ENCODE measurements at regions not wholly inside any gene's neighbourhood (a gene's known extent, or its start where the extent isn't known, plus 50 kb on each side); places are given as distances from the start of the nearest gene placed in this dataset.
"Not testable (repeated sequence)": the region's sequence is repeated elsewhere in the genome, so short reads cannot be mapped to it uniquely, and the experiment has no call there.

GRCh38 chr2:16102976-16103380, 162.6 kb downstream of the MYCN start:
- no peak for DNase-seq (ENCODE audit: extremely low read depth in 1 of 2, low read depth in 1 of 2)

GRCh38 chr2:16102358-16102975, 162.1 kb downstream of the MYCN start:
- DNase-seq (ENCODE audit: extremely low read depth in 1 of 2, low read depth in 1 of 2) = no peak

DNA sequence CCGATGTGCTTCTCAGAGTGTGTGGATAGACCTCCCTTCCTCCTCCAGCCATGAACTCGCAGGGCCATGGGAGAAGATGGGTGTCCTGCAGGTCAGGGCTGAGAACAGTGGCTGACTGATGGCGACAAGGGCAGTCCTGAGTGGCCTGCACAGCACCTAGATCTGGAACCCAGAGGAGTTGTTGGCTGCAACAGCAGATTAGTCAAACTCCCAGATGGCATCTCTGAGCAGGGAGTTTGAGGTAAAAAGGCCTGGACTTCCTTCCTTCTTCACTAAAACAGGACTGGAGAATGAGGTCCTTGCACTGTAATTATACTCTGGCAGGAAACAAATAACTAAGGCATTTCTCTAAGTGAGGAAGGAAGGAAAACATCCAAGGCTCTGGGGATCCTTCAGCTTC, 160.8 kb downstream of the MYCN start:
- no peak for DNase-seq (ENCODE audit: extremely low read depth in 1 of 2, low read depth in 1 of 2)

DNA sequence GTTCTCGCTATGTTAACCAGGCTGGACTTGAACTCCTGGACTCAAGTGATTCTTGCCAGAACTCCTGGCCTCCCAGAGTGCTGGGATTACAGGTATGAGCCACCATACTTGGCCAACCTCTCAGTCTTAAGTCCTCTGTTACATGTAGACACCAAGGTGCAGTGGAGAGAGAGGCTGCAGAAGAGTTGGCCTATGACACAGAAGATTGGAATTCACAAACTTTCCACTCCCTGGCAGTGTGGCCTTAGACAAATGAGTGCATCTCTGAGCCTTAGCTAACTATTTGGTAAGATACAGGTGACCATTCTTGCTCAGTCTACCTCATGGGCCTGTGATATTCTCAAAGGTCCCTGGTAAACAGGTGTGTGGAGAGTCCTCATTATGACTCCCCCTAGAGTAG, 159.7 kb downstream of the MYCN start:
- no peak for DNase-seq (ENCODE audit: extremely low read depth in 1 of 2, low read depth in 1 of 2)

- no peak for DNase-seq (ENCODE audit: extremely low read depth in 1 of 2, low read depth in 1 of 2)
Observed at GRCh38 chr2:16099326-16099725, 159.0 kb downstream of the MYCN start.

- no peak for DNase-seq (ENCODE audit: extremely low read depth in 1 of 2, low read depth in 1 of 2)
Observed at GRCh38 chr2:16096962-16097361, 156.6 kb downstream of the MYCN start.

GRCh38 chr2:16095483-16095882, 155.1 kb downstream of the MYCN start:
- DNase-seq (ENCODE audit: extremely low read depth in 1 of 2, low read depth in 1 of 2) = not testable (repeated sequence)

- no peak for DNase-seq (ENCODE audit: extremely low read depth in 1 of 2, low read depth in 1 of 2)
Observed at GRCh38 chr2:16094811-16095210, 154.5 kb downstream of the MYCN start.

- DNase-seq (ENCODE audit: extremely low read depth in 1 of 2, low read depth in 1 of 2) = no peak
Observed at GRCh38 chr2:16093639-16094529, 153.5 kb downstream of the MYCN start.

- no peak for DNase-seq (ENCODE audit: extremely low read depth in 1 of 2, low read depth in 1 of 2)
Observed at GRCh38 chr2:16092861-16093638, 152.7 kb downstream of the MYCN start.

GRCh38 chr2:16091576-16092282, 151.4 kb downstream of the MYCN start:
- DNase-seq (ENCODE audit: extremely low read depth in 1 of 2, low read depth in 1 of 2) = no peak

DNA sequence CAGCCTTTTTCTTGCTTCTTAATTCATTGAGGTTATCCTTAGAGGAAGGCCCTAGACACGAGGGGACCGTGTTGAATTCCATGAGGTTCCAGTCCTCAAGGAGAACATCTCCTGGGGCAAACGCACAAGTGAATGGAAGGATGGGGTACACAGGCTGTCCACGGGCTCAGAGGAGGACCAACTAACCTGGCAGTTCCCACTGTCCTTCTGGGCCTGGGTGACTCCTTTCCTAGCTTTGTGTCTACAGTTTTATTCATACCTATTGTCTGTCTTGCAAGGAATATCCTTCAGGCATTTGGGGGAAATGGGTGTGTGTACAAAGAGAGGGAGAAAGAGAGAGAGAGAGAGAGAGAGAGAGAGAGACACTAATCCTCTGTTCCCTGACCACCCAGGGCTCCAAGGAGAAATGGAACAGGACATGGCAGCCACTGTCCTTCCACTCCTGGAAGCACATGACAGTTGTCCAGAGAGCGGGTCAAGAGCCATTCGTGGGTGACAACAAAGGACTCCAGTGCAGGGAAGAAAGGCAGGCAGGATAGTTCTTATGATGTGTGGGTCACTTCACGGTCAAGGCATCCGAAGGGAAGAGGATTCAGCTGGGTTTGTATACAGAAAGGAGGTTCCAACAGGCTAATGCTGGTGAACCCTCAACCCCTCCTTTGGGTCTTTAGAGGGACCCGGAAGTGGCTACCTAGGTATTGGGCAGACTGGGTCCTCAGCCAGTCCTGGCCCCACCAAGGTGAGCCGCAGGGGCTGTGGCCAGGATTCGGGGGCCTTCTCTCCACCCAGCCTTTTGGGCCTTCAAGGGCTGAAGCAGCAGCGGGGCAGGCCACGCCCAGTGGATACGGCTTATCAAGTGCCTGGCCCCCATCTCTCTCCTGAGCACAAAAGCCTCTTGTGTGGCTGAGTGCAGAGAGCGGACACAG, 150.6 kb downstream of the MYCN start:
- no peak for DNase-seq (ENCODE audit: extremely low read depth in 1 of 2, low read depth in 1 of 2)

- not testable (repeated sequence) for DNase-seq (ENCODE audit: extremely low read depth in 1 of 2, low read depth in 1 of 2)
Observed at GRCh38 chr2:16089491-16089890, 149.1 kb downstream of the MYCN start.

DNA sequence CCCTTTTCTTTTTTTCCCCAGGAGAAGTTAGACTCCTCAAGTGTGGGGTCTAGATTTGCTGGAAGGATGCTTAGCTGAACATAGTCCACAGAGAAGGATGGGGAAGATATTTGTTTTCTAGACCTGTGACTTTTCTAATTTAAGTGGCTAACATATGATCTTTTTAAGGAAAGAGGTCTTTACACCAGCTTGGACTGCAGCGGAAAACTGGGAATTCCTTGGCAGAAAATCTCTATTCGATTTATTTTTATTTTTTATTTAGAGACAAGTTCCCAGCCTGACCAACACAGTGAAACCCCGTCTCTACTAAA, 148.4 kb downstream of the MYCN start:
- DNase-seq (ENCODE audit: extremely low read depth in 1 of 2, low read depth in 1 of 2) = no peak

- DNase-seq (ENCODE audit: extremely low read depth in 1 of 2, low read depth in 1 of 2) = no peak
Observed at GRCh38 chr2:16088035-16088801, 147.9 kb downstream of the MYCN start.

- DNase-seq (ENCODE audit: extremely low read depth in 1 of 2, low read depth in 1 of 2) = not testable (repeated sequence)
Observed at GRCh38 chr2:16086136-16086535, 145.8 kb downstream of the MYCN start.

DNA sequence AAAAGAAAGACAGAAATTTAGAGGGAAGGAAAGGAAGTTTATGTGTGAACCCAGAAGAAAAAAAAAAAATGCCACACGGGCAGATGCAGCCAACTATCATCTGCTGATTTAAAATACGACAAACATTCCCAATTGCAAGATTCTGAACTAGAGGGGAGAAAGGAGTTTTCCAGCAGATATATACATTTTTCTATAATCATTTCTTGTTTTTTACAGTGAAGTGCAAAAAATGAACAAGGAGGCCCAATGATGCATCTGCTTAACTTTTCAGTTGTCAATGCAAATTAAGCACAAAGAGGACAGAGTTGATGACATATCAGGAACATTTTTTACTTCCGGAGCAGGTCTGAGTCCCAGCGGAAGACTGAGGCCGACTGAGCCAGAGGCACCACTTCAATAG, 144.7 kb downstream of the MYCN start:
- no peak for DNase-seq (ENCODE audit: extremely low read depth in 1 of 2, low read depth in 1 of 2)

GRCh38 chr2:16084274-16084673, 143.9 kb downstream of the MYCN start:
- no peak for DNase-seq (ENCODE audit: extremely low read depth in 1 of 2, low read depth in 1 of 2)

GRCh38 chr2:16082276-16082675, 141.9 kb downstream of the MYCN start:
- no peak for DNase-seq (ENCODE audit: extremely low read depth in 1 of 2, low read depth in 1 of 2)
